GM12865 (cell line): ENCODE measurements at regions not wholly inside any gene's neighbourhood (a gene's known extent, or its start where the extent isn't known, plus 50 kb on each side); places are given as distances from the start of the nearest gene placed in this dataset.

Experiments used
- DNase-seq: peaks from one replicate; pipeline ENCODE4 v3.0.0; 2010; ENCODE audit warnings: low read depth
- H3K4me3 ChIP-seq: 2 replicates; pipeline ENCODE4 v1.5.1; 2011; ENCODE audit warnings: mild to moderate bottlenecking, low read depth, low read length, control low read depth
- CTCF ChIP-seq: IDR thresholded peaks from 2 replicates; pipeline ENCODE4 v1.5.1; 2011; ENCODE audit warnings: low read length, control low read depth, low read depth, inconsistent platforms; ENCODE audit not compliant: insufficient read depth; ENCODE audit errors: missing control alignments

- no peak for TF ChIP-seq CTCF
- no peak overlapping the region for H3K4me3 ChIP-seq
- no peak for DNase-seq
Measured at GRCh38 chr12:30829876-30830275, 75.1 kb upstream of the CAPRIN2 start.

GRCh38 chr12:30828686-30829085, 73.9 kb upstream of the CAPRIN2 start:
- DNase-seq: no peak
- TF ChIP-seq CTCF: no peak
- no peak overlapping the region for H3K4me3 ChIP-seq

GRCh38 chr12:30827101-30828066, 72.6 kb upstream of the CAPRIN2 start:
- no peak for DNase-seq
- H3K4me3 ChIP-seq: no peak overlapping the region
- no peak for TF ChIP-seq CTCF

DNA sequence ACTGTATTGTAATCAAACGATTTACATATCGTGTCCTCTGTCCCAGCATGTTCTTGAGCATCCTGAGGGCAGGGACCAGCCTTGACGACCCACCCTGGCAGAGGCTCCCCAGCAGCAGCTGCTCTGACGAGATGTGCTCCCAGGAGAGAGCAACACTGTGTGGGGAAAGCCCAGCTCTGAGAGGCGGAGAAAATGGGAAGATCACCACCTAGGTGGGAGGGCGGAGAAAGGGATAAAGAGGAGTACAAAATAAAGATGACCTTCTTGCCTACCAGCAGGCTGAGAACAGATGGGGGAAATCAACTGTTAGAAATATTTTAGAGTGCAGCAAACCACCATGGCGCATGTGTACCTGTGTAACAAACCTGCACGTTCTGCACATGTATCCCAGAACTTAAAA, 71.5 kb upstream of the CAPRIN2 start:
- no peak for TF ChIP-seq CTCF
- DNase-seq: no peak
- H3K4me3 ChIP-seq: no peak overlapping the region

- no peak for DNase-seq
- no peak for TF ChIP-seq CTCF
- no peak overlapping the region for H3K4me3 ChIP-seq
Measured at GRCh38 chr12:30825341-30825740, 70.6 kb upstream of the CAPRIN2 start.

DNA sequence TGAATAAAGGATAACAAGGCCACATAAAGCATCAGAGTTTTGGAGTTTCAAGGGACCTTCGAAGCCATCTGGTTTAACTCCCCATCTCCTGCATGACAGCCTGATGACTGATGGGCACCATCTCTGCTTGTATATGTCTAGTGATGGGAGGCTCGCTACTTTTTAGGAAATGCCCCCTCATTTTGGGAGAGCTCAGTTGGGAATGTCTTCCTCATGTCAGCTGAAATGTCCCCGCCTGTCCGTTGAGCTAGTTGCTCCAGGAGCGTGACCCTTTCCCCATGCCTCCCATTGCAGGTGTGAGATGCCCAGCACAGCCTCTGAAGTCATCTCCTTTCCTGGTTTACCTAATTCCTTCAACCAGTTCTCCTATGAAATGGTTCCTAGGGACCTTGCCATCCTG, 69.6 kb upstream of the CAPRIN2 start:
- no peak for TF ChIP-seq CTCF
- DNase-seq: no peak
- no peak overlapping the region for H3K4me3 ChIP-seq
